ENCODE measurements at regions not wholly inside any gene's neighbourhood (a gene's known extent, or its start where the extent isn't known, plus 50 kb on each side); places are given as distances from the start of the nearest gene placed in this dataset.

- ATAC-seq (no peak), DNase-seq (no peak)
- H3K36me3 Mint-ChIP-seq (ENCODE audit: low read depth) = no peaks in the 10 kb centered on the region
- CTCF ChIA-PET = no interaction called here
- no peaks in the 10 kb centered on the region for H3K27me3 Mint-ChIP-seq
- intact Hi-C loops (cut with micrococcal nuclease) = no loop called here
- no peaks in the 10 kb centered on the region for H3K9me3 Mint-ChIP-seq
- no peak overlapping the region for H3K27ac Mint-ChIP-seq
- POLR2A ChIA-PET = no interaction called here
- no peak for TF ChIP-seq CTCF (IDR thresholded peaks at IDR 0.05)
- H3K4me3 Mint-ChIP-seq = no peak overlapping the region
- H3K4me1 Mint-ChIP-seq (ENCODE audit: low read depth) = peaks cover 3% of the 10 kb centered on the region
Observed at GRCh38 chrY:19856474-19857135, 112.1 kb upstream of the KDM5D start.

GRCh38 chrY:19842972-19843371 is 98.4 kb upstream of the KDM5D start:
- H3K4me3 Mint-ChIP-seq = no peak overlapping the region
- CTCF ChIA-PET = no interaction called here
- no peaks in the 10 kb centered on the region for H3K4me1 Mint-ChIP-seq (ENCODE audit: low read depth)
- no peaks in the 10 kb centered on the region for H3K36me3 Mint-ChIP-seq (ENCODE audit: low read depth)
- H3K27me3 Mint-ChIP-seq = no peaks in the 10 kb centered on the region
- POLR2A ChIA-PET = no interaction called here
- DNase-seq (no peak), ATAC-seq (no peak)
- intact Hi-C loops (cut with micrococcal nuclease) = no loop called here
- no peak for TF ChIP-seq CTCF (IDR thresholded peaks at IDR 0.05)
- H3K27ac Mint-ChIP-seq = no peak overlapping the region
- peaks cover 3% of the 10 kb centered on the region for H3K9me3 Mint-ChIP-seq

DNA sequence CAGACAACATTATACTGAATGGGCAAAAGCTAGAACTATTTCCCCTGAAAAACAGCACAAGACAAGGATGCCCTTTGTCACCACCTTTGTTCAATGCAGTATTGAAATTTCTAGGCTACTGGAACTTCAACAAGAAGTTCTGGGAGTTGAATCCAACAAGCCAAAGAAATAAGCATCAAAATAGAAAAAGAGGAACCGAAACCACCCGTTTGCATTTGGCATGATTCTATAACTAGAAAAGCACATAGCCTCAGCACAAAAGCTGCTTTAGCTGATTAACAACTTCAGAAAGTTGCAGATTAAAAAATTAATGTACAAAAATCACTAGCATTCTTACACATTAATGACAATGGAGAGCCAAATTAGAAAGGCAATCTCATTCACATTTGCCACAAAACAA is 79.6 kb upstream of the KDM5D start:
- no peak overlapping the region for H3K4me3 Mint-ChIP-seq
- H3K36me3 Mint-ChIP-seq (ENCODE audit: low read depth) = no peaks in the 10 kb centered on the region
- H3K9me3 Mint-ChIP-seq = no peaks in the 10 kb centered on the region
- H3K4me1 Mint-ChIP-seq (ENCODE audit: low read depth) = no peaks in the 10 kb centered on the region
- no peak overlapping the region for H3K27ac Mint-ChIP-seq
- DNase-seq (no peak), ATAC-seq (no peak)
- POLR2A ChIA-PET = no interaction called here
- CTCF ChIA-PET = no interaction called here
- intact Hi-C loops (cut with micrococcal nuclease) = no loop called here
- no peak for TF ChIP-seq CTCF (IDR thresholded peaks at IDR 0.05)
- H3K27me3 Mint-ChIP-seq = no peaks in the 10 kb centered on the region

- H3K27me3 Mint-ChIP-seq = no peaks in the 10 kb centered on the region
- DNase-seq (no peak), ATAC-seq (no peak)
- ChIA-PET POLR2A (no interaction called here), CTCF (no interaction called here)
- intact Hi-C loops (cut with micrococcal nuclease) = no loop called here
- H3K9me3 Mint-ChIP-seq = no peaks in the 10 kb centered on the region
- no peak for TF ChIP-seq CTCF (IDR thresholded peaks at IDR 0.05)
- H3K4me3 Mint-ChIP-seq = no peak overlapping the region
- no peaks in the 10 kb centered on the region for H3K36me3 Mint-ChIP-seq (ENCODE audit: low read depth)
- H3K27ac Mint-ChIP-seq = no peak overlapping the region
- H3K4me1 Mint-ChIP-seq (ENCODE audit: low read depth) = no peaks in the 10 kb centered on the region
Observed at GRCh38 chrY:19818546-19818945, 74.0 kb upstream of the KDM5D start.

GRCh38 chrY:19816920-19817319 is 72.4 kb upstream of the KDM5D start:
- TF ChIP-seq CTCF (IDR thresholded peaks at IDR 0.05) = no peak
- H3K4me1 Mint-ChIP-seq (ENCODE audit: low read depth) = no peaks in the 10 kb centered on the region
- no peaks in the 10 kb centered on the region for H3K9me3 Mint-ChIP-seq
- H3K4me3 Mint-ChIP-seq = no peak overlapping the region
- H3K36me3 Mint-ChIP-seq (ENCODE audit: low read depth) = no peaks in the 10 kb centered on the region
- intact Hi-C loops (cut with micrococcal nuclease) = no loop called here
- DNase-seq = no peak
- POLR2A ChIA-PET = no interaction called here
- CTCF ChIA-PET = no interaction called here
- H3K27ac Mint-ChIP-seq = no peak overlapping the region
- no peak for ATAC-seq
- H3K27me3 Mint-ChIP-seq = no peaks in the 10 kb centered on the region

All from activated CD8-positive, alpha-beta T cell treated with anti-CD3 and anti-CD28 coated beads for 36 hours (primary cell).